CD14-positive monocyte (primary cell): ENCODE measurements at regions not wholly inside any gene's neighbourhood (a gene's known extent, or its start where the extent isn't known, plus 50 kb on each side); places are given as distances from the start of the nearest gene placed in this dataset.

Experiments used
- DNase-seq, 3 donors: peaks; one replicate each; pipeline ENCODE4 v3.0.0-alpha.2; 2011 to 2022
- H2AFZ ChIP-seq: 2 replicates; pipeline ENCODE4 v1.6.0; 2012; ENCODE audit warnings: mild to moderate bottlenecking, low read depth, low read length, inconsistent platforms; ENCODE audit not compliant: insufficient read depth, poor library complexity, severe bottlenecking
- H3K27ac ChIP-seq, 2 donors: 1 replicate in 1 of 2; 2 replicates in 1 of 2; pipeline ENCODE4 v1.5.1; 2012 to 2013; ENCODE audit warnings: low read length in 2 of 2, control low read depth in 1 of 2, inconsistent platforms in 1 of 2, low read depth in 1 of 2, mild to moderate bottlenecking in 1 of 2
- H3K27me3 ChIP-seq, 2 donors: one replicate each; pipeline versions ENCODE4 v1.6.0 to v1.6.1; 2011 to 2013; ENCODE audit warnings: low read length in 2 of 2; ENCODE audit not compliant: control insufficient read depth in 2 of 2, insufficient read depth in 2 of 2
- H3K36me3 ChIP-seq, 2 donors: replicated peaks in 1 of 2; 1 replicate in 1 of 2; 2 replicates in 1 of 2; pipeline versions ENCODE4 v1.5.1 to v1.6.1; 2012 to 2013; ENCODE audit warnings: low read length in 2 of 2, control low read depth in 1 of 2, inconsistent platforms in 1 of 2, mild to moderate bottlenecking in 1 of 2; ENCODE audit not compliant: insufficient read depth in 2 of 2, control insufficient read depth in 1 of 2
- H3K4me1 ChIP-seq, 2 donors: 1 replicate in 1 of 2; 2 replicates in 1 of 2; pipeline versions ENCODE4 v1.5.1 to v1.6.1; 2012 to 2013; ENCODE audit warnings: low read length in 2 of 2, control low read depth in 1 of 2, inconsistent platforms in 1 of 2, mild to moderate bottlenecking in 1 of 2, moderate library complexity in 1 of 2; ENCODE audit not compliant: insufficient read depth in 2 of 2, control insufficient read depth in 1 of 2
- H3K4me2 ChIP-seq: replicated peaks from 2 replicates; pipeline ENCODE3; 2012; ENCODE audit warnings: low read length, moderate library complexity, mild to moderate bottlenecking; ENCODE audit not compliant: poor library complexity, severe bottlenecking; ENCODE audit errors: extremely low read depth
- H3K4me3 ChIP-seq, 3 experiments: fragments of 200-600 bp in 1 of 3; sonication (generic) in 1 of 3; replicated peaks in 1 of 3; 1 replicate in 2 of 3; 2 replicates in 1 of 3; pipeline ENCODE4 v1.5.1; 2011 to 2013; ENCODE audit warnings: low read length in 3 of 3, mild to moderate bottlenecking in 3 of 3, control low read depth in 2 of 3, low read depth in 2 of 3, inconsistent platforms in 1 of 3, moderate library complexity in 1 of 3
- H3K79me2 ChIP-seq: 2 replicates; pipeline ENCODE4 v1.6.0; 2012; ENCODE audit warnings: mild to moderate bottlenecking, control low read depth, inconsistent platforms, low read length, moderate library complexity; ENCODE audit not compliant: insufficient read depth
- H3K9ac ChIP-seq: 2 replicates; pipeline ENCODE4 v1.6.0; 2017; ENCODE audit warnings: low read length, mild to moderate bottlenecking; ENCODE audit not compliant: insufficient read depth, poor library complexity, severe bottlenecking
- H3K9me3 ChIP-seq, 2 donors: replicated peaks in 1 of 2; 1 replicate in 1 of 2; 2 replicates in 1 of 2; pipeline versions ENCODE4 v1.5.1 to v1.6.1; 2012 to 2013; ENCODE audit warnings: low read length in 2 of 2, control low read depth in 1 of 2; ENCODE audit not compliant: control insufficient read depth in 1 of 2, insufficient read depth in 1 of 2
- H4K20me1 ChIP-seq: 2 replicates; pipeline ENCODE4 v1.6.0; 2012; ENCODE audit warnings: mild to moderate bottlenecking, low read length, control low read depth, moderate library complexity; ENCODE audit not compliant: insufficient read depth
- H3K27ac Mint-ChIP-seq, 7 donors: one replicate each; pipeline ENCODE4 v1.8.0; 2020; ENCODE audit warnings: mild to moderate bottlenecking in 7 of 7, mixed read lengths in 7 of 7, moderate library complexity in 6 of 7, inconsistent platforms in 2 of 7
- H3K27me3 Mint-ChIP-seq, 3 donors: one replicate each; pipeline ENCODE4 v1.8.0; 2021 to 2022; ENCODE audit warnings: low read depth in 3 of 3, mild to moderate bottlenecking in 3 of 3, mixed read lengths in 3 of 3, moderate library complexity in 3 of 3, inconsistent platforms in 1 of 3
- H3K36me3 Mint-ChIP-seq, 2 donors: one replicate each; pipeline ENCODE4 v1.8.0; 2020; ENCODE audit warnings: mixed read lengths in 2 of 2, inconsistent platforms in 1 of 2, mild to moderate bottlenecking in 1 of 2
- H3K4me1 Mint-ChIP-seq: one replicate; pipeline ENCODE4 v1.8.0; 2020; ENCODE audit warnings: mild to moderate bottlenecking, mixed read lengths
- H3K4me3 Mint-ChIP-seq, 2 donors: one replicate each; pipeline ENCODE4 v1.8.0; 2020; ENCODE audit warnings: mild to moderate bottlenecking in 2 of 2, mixed read lengths in 2 of 2, moderate library complexity in 1 of 2
- H3K9me3 Mint-ChIP-seq, 7 donors: one replicate each; pipeline ENCODE4 v1.8.0; 2020 to 2022; ENCODE audit warnings: mixed read lengths in 7 of 7, mild to moderate bottlenecking in 6 of 7, moderate library complexity in 6 of 7, inconsistent platforms in 2 of 7
- WGBS: methylation state at CpG from one replicate; pipeline ENCODE4 v1.1.5; 2013; ENCODE audit warnings: missing lambda C conversion rate; ENCODE audit not compliant: insufficient coverage; 5-methylcytosine and 5-hydroxymethylcytosine counted together
- intact Hi-C, 2 donors: fragments of 100-400 bp; cut with micrococcal nuclease; formaldehyde crosslinking; loops; one replicate each; pipeline versions ENCODE4 v1.15.0 to v1.15.1; 2023
- TF ChIP-seq, protein P1 (sequence below): fragments of 200-600 bp; IDR thresholded peaks from one replicate; pipeline ENCODE4 v1.8.0; 2022; ENCODE audit warnings: antibody characterized with exemption, mild to moderate bottlenecking

DNA sequence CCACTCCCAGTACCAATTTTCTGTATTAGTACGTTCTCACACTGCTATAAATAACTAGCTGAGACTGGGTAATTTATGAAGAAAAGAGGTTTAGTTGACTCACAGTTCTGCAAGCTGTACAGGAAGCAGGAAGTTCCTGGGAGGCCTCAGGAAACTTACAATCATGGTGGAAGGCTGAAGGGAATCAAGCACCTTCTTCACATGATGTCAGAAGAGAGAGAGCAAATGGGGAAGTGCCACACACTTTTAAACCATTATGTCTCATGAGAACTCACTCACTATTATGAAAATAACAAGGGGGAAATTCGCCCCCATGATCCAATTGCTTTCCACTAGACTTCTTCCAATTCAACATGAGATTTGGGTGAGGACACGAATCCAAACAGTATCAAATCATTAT lies 271.4 kb downstream of the ETS1 start:
- H3K36me3 ChIP-seq: no peaks in the 10 kb centered on the region
- H3K4me3 Mint-ChIP-seq: no peak overlapping the region
- WGBS: no CpG with 5 or more reads among the region's 3 CpGs
- no peaks in the 10 kb centered on the region for H3K27me3 Mint-ChIP-seq
- no peaks in the 10 kb centered on the region for H3K27me3 ChIP-seq
- no peaks in the 10 kb centered on the region for H3K79me2 ChIP-seq
- peaks cover 3 to 9% of the 10 kb centered on the region in 2 donors for H3K36me3 Mint-ChIP-seq
- H3K27ac Mint-ChIP-seq: peak overlapping the region in 3 of 7 donors; percentile 60 to 65 (median 62)
- H3K4me2 ChIP-seq: no peak overlapping the region
- H3K9me3 ChIP-seq: peaks cover 14 to 22% of the 10 kb centered on the region in 2 donors
- H2AFZ ChIP-seq: no peak overlapping the region
- no peak overlapping the region for H3K4me3 ChIP-seq
- peaks cover 18 to 24% of the 10 kb centered on the region in 2 donors for H3K4me1 ChIP-seq
- intact Hi-C loops: no loop called here
- DNase-seq: peak; percentile 38 to 87 (median 51)
- H3K4me1 Mint-ChIP-seq: peaks cover 32% of the 10 kb centered on the region
- peak overlapping the region in 1 of 2 donors; percentile 44 for H3K27ac ChIP-seq
- no peaks in the 10 kb centered on the region for H4K20me1 ChIP-seq
- H3K9ac ChIP-seq: no peak overlapping the region
- TF ChIP-seq, protein P1, sequence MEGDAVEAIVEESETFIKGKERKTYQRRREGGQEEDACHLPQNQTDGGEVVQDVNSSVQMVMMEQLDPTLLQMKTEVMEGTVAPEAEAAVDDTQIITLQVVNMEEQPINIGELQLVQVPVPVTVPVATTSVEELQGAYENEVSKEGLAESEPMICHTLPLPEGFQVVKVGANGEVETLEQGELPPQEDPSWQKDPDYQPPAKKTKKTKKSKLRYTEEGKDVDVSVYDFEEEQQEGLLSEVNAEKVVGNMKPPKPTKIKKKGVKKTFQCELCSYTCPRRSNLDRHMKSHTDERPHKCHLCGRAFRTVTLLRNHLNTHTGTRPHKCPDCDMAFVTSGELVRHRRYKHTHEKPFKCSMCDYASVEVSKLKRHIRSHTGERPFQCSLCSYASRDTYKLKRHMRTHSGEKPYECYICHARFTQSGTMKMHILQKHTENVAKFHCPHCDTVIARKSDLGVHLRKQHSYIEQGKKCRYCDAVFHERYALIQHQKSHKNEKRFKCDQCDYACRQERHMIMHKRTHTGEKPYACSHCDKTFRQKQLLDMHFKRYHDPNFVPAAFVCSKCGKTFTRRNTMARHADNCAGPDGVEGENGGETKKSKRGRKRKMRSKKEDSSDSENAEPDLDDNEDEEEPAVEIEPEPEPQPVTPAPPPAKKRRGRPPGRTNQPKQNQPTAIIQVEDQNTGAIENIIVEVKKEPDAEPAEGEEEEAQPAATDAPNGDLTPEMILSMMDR: no peak
- H3K9me3 Mint-ChIP-seq: peaks cover 21 to 25% (median 23%) of the 10 kb centered on the region in 7 donors

DNA sequence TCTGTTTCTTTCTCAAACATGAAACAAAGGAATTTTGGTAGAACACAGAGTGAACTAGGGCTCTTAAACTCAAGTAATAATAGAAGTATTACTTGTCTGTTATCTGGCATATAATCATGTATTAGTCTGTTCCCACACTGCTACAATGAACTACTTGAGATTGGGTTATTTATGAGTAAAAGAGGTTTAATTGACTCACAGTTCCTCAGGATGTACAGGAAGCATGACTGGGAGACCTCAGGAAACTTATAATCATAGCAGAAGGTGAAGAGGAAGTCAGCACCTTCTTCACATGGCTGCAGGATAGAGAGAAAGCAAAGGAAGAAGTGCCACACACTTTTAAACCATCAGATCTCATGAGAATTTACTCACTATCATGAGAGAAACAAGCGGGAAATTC lies 273.4 kb downstream of the ETS1 start:
- H3K4me3 ChIP-seq: no peak overlapping the region
- no peak overlapping the region for H2AFZ ChIP-seq
- Mint-ChIP-seq H3K4me1 (peaks cover 24% of the 10 kb centered on the region), H3K36me3 (peaks cover 3 to 9% of the 10 kb centered on the region in 2 donors), H3K4me3 (no peak overlapping the region), H3K9me3 (peaks cover 21 to 25% (median 23%) of the 10 kb centered on the region in 7 donors), H3K27me3 (no peaks in the 10 kb centered on the region), H3K27ac (no peak overlapping the region)
- intact Hi-C loops: no loop called here
- H3K4me2 ChIP-seq: no peak overlapping the region
- WGBS: 100% methylated on average over 1 of the region's 1 CpG
- H3K27me3 ChIP-seq: no peaks in the 10 kb centered on the region
- H3K27ac ChIP-seq: no peak overlapping the region
- no peaks in the 10 kb centered on the region for H3K79me2 ChIP-seq
- H4K20me1 ChIP-seq: no peaks in the 10 kb centered on the region
- no peaks in the 10 kb centered on the region for H3K36me3 ChIP-seq
- TF ChIP-seq, protein P1: no peak
- no peak for DNase-seq
- H3K9me3 ChIP-seq: peaks cover 14 to 22% of the 10 kb centered on the region in 2 donors
- no peak overlapping the region for H3K9ac ChIP-seq
- peaks cover 12 to 18% of the 10 kb centered on the region in 2 donors for H3K4me1 ChIP-seq
